ENCODE measurements at regions not wholly inside any gene's neighbourhood (a gene's known extent, or its start where the extent isn't known, plus 50 kb on each side); places are given as distances from the start of the nearest gene placed in this dataset.
"Not testable (repeated sequence)": the region's sequence is repeated elsewhere in the genome, so short reads cannot be mapped to it uniquely, and the experiment has no call there.

DNA sequence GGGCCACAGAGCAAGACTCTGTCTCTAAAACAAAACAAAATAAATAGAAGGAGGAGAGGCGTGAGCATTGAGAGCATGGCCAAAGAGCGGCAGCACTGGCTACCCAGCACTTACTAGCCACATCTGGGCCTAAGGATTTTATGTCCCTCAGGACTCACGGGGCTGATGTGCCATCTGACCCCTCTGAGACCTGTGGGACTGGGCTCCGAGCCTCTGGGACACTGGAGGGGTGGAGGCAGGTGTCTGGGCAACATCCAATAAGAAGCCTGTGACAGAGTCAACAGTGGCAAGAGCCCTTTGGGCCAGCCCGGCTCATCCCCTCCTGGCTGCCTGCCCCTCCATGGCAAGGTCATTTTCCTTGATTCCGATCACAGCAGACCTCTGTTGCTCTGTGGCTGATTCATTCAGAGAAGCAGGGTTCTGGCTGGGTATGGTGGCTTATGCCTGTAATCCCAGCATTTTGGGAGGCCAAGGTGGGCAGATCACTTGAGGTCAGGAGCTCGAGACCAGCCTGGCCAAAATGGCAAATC, 60.7 kb downstream of the RRM2 start:
- no peak for DNase-seq

DNA sequence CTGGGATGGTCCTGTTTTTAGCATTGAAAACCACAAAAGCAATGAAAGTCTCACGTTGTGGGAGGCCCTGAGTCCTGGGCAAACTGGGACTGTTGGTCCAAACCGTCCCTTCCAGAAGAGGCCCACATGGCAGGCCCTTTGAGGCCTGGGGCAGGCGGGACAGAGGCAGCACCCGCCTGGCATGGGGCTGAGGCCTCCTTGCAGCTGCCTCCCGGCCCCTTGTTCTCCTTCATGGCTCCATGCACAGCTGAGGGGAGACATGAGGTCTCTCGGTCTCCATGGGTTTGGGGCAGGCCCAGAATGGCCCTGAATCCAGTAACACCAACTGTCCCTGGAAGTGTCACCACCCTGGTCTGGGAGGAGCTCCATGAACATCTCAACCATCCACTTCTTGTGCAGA, 61.9 kb downstream of the RRM2 start:
- DNase-seq: no peak

DNA sequence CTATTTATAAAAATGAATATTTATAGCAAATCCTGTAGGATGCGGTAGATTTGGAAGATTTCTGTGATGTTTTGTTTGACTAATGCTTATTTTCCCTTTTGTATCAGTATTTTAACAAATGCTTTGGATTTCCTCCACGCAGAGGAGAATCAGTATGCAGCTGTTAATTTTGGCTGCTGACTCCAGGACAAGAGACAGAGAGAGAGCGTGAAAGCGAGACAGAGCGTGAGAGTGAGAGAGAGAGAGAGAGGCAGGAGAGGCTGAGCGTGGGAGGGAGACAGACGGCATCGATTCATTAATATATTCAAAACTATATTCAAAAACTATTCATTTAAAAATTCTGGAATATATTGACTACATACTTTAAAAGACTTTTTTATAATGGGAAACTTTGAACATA, 62.5 kb downstream of the RRM2 start:
- no peak for DNase-seq

DNA sequence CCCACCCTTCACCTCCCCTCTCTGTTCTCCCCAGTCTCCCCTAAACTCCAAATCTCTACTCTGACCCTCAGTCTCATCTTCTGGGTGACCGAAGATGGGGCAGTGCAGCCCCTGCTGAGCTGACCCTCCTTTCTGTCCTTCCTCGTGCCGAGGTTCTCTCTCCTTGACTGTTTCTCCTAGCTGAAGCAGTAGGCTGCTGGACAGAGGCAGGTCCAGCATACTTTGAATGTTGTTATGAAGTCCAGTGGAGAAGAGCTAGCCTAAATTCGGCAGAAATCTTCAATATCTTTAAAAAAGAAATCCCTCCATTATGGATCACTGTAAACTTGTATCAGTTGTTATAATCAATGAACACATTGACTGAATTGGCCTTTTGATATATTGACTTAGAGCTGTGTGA, 63.2 kb downstream of the RRM2 start:
- no peak for DNase-seq

DNA sequence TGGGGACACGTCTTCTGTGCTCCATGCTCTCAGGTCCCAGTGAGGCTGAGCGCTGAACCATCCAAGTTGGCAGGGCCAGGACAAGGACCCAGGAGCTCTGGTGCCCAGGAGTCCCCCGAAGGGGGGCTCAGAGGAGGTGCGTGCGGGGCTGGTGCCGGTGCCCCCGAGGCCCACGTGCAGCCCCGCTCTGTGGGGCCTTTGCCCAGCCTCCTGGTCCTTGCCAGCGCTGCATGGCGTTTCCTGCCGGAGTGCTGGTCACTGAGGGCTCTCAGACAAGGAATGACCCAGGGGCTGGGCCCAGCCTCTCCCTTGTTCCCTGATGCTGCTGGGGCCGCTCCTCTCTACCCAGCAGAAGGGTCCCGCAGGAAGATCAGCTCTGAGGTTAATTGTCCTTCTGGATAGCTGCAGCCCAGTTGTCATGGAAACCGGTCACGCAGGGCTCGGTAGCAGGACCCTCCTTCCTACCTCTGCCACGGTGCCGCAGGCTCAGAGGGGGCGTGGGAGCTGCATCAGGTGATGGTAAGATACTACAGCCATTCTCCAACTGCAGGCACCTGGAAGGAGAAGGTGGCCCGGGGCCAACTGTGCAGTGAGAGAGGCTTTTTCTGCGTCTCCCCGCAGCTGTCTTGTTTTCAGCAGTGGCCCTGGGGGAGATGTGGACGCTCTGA, 64.5 kb downstream of the RRM2 start:
- no peak for DNase-seq

DNA sequence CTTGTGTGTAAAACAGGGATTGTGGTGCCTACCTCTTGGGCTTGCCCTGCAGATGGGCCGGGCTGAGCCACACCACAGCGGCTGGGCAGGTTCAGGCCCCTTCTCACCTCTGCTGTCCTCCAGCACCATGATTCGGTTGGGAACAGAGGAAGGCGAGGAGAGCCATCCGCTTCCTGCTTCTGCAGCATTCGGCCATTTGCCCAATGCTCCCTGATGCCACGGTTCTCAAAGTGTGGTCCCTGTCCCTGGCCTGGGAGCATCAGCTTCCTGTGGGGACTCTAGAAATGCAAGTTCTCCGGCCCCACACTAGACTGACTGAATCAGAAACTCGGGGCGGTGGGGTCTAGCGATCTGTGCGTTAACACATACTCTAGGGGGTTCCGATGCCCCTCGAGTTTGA, 65.1 kb downstream of the RRM2 start:
- no peak for DNase-seq

DNA sequence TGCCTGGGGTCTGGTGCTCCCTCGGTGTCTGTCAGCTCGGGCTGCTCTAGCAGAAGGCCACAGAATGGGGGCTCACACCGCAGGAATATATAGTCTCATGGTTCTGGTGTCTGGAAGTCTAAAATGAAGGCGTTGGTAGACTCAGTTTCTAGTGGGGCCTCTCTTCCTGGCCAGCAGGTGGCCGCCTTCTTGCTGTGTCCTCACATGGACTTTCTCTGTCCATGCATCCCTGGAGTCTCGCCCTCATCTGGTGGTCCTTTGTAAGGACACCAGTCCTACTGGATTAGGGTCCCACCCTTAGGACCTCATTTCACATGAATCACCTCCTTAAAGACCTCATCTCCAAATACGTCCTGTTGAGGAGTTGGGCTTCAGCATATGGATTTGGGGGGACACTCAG, 65.7 kb downstream of the RRM2 start:
- DNase-seq: peak; percentile 31

DNA sequence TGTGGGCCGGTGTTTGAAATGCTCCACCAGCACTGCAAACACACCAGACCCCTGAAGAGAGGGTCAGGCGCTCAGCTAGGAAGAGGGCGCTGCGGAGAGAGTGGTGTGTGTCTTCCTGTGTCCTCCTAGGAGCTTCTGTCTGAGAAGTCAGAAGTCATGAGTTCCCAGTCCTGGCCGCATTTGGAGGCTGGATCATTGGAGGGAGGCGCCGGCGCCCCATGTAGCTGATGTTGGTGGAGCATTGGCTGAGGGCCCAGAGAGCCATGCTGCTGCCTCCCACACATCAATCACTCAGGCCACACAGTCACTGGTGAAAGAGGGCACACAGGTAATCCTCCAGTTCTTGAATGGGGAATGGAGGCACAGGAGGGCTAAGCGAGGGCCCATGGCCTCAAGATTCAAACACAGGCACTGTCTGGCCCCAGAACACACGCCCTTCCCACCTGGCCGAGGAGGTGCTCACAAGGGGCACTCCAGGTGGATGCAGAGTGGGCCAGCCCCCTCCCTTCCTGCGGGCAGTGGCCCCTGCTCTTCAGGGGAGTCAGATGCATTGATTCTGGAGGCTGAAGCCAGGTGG, 66.3 kb downstream of the RRM2 start:
- no peak for DNase-seq

DNA sequence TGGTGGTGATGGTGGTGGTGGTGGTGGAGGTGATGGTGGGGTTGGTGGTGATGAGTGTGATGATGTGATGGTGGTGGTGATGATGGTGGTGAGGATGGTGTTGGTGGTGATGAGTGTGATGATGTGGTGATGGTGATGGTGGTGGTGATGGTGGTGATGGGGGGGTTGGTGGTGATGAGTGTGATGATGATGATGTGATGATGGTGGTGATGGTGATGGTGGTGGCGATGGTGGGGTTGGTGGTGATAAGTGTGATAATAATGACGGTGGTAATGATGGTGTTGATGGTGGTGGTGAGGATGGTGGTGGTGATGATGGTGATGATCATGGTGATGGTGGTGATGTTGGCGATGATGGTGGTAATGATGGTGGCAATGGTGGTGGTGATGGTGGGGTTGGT, 67.7 kb downstream of the RRM2 start:
- no peak for DNase-seq

DNA sequence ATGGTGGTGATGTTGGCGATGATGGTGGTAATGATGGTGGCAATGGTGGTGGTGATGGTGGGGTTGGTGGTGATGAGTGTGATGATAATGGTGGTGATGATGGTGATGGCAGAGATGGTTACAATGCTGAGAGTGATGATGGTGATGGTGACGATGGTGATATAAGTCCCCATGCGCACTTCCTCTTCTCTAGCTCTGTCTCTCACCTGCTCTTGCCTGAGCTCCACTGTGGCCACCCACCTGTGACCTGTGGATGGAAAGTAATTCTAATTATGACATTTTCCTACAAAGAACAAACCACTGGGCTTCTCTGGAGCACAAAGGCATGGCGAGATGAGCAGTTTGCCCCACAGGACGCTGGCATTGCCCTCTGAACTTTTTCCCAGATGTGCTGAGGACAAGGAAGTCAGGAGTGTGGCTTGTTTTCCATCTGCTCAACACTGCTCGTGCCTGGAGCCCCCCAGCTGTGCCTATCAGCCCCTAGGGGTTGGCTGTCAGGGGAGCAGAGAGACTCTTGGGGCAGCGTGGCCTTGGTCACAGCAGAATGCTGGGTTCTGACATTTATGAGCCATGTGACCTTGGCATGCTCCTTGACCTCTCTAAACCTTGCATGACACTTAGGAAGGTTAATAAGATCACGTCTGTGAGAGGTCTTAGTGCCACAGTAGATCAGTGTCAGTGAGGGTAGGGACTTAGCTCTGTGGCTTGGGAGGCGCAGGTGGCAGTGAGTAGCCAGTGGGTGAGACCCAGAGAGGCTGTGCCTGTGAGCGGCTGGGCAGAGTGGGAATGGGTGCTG, 68.4 kb downstream of the RRM2 start:
- DNase-seq: no peak

DNA sequence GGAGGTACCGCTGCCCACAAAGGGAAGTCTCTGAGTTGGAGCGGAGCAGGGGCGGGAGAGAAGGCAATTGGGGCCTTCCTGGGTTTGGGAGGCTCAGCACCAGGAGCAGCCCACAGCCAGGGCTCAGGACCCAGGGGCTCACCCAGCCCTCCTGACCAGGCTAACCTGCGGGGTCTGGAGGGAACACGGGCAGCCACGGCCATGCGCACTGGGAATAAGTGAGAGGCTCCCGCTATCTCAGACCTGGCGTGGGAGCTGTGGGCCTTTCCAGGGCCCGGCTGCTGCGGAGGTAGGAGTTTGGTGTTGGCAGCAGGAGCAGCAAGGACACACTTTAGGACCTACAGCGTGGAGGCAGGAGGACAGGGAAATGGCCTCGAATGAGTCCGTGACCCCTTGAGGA, 69.0 kb downstream of the RRM2 start:
- no peak for DNase-seq

DNA sequence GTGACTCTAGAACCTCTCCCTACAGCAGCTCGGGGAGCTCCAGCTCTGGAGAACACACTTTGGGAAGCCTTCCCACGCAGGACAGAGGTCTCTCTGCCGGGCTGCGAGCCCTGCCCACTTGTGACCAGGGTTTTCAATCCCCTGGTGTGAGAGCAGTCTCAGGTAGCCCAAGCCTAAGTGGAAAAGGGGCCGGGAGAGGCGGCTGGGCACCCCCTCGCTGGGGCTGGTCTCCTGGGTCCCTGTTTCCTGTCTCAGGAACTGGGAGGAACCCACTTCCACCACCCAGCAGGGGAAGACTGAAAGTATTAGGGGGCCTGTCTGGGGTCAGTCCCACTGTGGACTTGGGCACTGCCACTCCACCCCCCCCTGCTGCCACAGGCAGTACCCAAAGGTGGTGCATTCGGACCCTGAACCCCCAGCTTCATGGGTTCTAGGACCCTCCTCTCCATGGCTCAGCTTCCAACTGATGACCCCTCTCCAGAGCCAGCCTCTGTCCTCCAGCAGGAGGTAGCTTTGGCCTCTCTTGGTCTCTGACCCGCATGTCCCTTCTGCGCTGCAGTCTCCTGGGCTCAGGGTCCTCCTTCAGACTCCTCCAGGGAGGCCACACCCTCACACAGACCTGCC, 70.0 kb downstream of the RRM2 start:
- DNase-seq: no peak

DNA sequence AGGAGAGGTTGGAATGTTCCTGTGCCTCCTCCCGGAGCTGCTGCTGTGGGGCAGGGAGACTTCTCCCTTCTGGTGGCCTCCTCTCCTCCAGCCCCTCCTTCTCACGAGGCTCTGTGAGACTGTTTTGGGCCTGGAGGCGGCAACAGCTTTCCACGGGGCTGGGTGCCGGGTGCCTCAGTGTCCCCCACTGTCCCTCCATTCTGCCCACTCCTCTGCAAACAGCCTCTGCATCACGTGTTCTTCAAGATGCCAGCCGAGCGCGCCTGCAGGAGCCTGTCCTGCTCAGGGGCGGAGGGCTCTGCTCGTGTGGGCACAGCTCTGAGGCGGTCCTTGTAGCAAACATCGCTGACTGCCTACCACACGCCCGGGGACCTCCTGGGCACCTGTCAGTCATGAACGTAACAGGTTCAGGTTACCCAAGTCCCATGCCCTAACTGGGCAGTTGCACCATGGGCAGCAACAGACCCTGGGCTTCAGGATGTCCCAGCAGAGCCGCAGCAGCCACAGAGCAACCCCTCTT, 70.8 kb downstream of the RRM2 start:
- DNase-seq: no peak

DNA sequence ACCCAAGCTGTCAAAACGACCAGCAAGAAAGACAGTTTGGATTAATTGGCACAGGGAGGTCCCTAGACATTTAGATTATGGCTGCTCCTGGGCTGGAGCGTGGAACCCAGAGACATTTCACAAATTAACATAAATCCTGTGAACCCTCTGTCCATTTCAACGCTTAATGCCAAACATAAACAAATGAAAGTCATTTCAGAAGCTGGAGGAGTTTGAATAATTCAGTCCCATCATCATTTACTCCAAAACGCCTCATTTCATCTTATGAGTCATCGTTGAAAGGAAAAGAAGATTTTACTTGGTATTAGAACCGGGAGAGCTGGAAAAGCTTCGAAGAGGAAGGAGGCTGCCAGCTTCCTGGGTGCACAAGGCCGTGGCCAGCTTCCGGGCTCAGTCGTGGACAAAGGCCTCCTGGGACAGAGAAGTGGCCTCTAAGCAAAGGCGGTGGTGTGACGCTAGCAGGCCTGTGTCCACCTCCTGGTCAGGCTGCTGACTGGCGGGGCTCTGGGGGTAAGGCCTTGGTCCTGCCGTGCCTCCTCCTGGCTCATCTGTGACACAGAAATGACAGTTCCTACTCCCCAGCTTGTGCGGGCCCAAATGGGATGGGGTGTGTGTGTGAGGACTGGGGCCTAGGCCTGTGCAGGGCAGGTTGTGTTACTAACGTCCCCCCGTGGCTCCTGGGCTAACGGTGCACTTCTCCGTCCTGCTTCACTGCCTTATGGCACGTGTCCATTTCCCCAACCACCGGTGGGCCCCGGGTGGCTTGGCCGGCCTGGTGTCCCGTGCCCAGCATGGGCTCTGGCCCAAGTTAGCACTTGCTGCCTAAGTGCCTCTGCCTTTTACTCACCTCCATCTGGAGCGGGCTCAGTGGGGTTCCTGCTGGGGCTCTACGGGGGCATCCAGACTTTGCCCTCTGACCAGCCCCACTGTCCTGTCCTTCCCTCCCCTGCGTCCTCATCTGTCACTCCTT, 71.6 kb downstream of the RRM2 start:
- DNase-seq: peak; percentile 59

DNA sequence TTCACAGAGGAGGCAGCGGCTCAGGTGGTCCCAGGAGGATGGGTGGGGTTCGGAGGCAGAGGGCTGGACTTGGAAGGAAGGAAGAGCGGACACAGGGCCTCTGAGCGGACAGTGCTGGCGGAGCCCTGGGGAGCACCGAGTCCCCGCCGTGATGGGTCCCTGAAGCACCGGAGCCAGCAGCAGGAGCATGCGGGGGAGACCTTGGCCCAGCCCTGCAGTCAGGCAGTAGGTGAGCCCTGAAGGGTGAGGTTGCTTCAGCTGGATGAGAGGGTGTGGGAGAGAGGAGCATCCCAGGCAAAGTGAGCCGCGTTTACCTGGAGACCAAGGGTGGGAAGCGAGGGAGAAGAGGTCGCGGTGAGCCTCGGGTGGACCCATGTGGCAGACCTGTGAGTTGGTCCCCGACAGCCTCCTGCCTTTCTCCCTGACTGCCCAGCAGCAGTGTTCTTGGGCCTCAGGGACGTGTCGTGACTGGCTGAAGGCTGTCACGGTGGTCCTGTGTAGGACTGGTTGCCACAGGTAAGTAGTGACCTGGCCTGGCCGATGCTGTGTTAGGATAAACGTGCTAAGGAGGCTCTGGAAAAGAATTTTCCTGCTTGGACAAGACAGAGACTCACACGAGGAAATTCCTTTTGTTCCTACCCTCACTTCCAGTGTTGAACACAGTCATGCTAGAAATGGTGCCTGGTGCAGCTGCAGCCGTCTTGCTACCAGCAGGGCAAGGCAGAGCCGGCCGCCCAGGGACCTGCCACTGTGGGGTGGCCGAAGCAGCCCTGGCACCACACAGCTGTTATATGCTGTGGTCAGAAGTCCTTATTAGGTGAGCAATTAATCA, 73.0 kb downstream of the RRM2 start:
- DNase-seq: no peak

DNA sequence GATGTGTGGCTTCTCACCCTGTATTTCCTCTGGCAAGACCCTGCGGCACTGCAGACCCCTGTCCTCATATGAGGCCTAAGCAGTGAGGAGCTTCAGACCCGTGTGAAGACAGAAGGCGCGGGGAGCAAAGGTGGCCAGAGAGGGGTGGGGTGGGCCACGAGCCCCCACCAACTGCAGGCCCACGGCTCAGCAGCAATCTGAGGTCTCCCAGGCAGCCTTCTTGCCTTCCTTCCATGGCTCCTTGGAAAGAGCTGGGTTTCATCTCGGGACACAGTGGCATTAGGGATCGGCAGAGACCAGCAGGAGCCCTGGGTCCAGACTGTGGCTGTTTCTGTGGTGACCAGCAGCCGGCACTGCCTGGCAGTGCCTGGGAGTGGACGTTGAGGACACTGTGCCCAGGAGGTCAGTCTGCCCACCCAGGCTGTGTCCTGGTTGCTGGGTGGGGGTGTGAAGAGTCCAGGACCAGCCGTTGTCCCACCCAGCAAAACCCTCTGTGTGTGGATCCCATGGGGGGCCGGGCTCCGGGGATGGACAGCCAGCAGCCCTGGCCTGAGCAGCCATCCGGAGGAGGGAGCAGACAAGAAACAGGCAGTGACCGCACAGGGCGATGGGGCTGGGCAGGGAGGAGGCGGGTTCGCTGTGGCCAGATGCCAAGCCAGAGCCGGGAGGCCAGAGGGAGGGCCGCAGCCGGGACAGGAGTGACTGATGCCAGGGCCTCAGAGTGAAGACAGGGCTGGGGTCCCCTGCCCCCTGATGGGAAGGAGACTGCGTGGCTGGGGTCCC, 73.8 kb downstream of the RRM2 start:
- no peak for DNase-seq

DNA sequence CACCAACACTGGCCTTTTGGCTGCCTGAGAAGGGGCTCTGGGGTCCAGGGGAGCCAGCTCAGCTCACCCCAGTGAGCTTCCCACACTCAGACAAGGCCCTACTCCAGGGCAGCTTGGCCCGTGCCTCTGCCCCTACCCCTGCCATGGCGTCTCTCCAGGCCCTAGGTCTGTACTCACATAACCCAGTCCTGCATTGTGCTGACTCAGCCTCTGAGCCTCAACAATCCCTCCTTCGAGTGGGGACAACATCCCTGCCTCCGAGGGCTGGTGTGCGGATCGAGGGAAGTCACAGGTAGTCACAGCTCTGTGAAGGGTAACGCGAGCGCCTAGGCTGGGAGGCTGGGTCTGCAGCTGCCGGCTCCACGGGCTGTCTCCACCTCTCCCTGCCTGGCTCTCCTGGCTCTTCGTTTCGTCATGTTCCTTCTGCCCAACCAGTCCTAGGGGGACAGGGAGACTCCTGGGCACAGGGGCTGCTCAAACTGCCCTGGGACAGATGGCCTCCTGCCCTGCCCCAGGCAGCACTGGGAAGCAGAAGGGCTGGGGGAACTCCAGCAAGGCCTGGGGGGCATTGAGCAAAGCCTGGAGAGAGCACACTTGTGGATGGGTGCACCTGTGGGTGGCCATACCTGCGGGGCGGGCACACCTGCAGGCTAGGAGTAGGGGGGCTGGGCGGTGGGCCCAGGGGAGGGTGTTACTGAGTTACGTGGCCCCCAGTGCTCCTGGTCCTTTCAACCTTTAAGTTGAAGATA, 74.6 kb downstream of the RRM2 start:
- DNase-seq: no peak

DNA sequence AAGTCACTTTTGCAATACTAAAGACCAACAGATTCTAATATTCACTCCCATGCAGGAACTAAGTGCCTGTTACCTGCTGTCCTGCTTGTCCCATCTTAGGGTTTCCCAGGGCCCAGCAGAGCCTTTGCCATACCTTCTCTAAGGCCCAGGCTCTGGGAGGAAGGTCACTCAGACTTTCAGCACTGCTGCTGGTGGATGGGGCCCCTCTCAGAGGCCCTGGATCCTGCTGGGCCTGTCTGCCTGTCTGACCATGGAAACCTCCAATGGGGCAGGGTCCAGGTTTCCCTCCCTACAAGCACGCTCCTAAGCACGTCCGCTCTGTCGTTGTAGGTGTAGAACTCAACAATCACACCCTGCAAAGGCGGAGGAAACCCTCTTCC, 75.1 kb downstream of the RRM2 start:
- DNase-seq: no peak

DNA sequence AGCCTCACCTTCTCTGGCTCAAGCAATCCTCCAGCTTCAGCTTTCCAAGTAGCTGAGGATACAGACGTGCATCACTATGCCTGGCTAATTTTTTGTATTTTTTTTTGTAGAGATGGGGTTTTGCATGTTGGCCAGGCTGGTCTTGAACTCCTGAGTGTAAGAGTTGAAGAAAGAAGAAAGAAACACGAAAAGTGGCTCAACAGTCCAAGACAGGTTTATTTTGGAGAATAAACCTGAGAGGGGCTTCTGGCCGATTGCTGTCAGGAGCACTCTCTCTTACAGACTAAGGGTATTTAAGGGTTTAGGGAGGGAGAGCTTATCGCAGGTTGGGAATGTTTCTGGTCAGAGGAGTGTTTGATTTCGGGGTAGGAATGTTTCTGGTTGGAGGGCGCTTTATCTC, 75.9 kb downstream of the RRM2 start:
- DNase-seq: not testable (repeated sequence)

DNA sequence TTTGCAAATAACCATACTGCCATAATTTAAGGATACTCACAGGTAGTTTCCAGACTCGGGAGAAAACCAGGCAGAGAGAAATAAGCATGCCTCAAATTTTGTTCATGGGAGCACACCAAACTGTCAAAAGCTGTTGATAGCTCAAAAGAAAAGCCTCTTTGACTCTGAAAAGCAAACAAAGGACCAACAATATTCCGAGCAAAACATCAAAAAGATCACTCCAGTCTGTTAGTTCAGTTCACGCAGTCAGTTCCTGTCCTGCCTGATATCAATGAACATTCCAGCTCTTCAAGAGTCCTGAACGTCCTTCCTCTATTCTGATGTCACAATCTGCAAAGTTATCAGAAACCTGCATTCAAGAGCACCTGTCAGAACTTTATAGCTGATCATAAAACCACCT, 78.7 kb downstream of the RRM2 start:
- DNase-seq: no peak
